ENCODE measurements at regions not wholly inside any gene's neighbourhood (a gene's known extent, or its start where the extent isn't known, plus 50 kb on each side); places are given as distances from the start of the nearest gene placed in this dataset.

- DNase-seq (ENCODE audit: insufficient read length, low spot score): no peak
- TF ChIP-seq POLR2A (IDR thresholded peaks at IDR 0.05; ENCODE audit: low read depth, low read length) (no peak), PAX5 (IDR thresholded peaks at IDR 0.05; ENCODE audit: insufficient read depth, low read length, severe bottlenecking) (no peak), POU2F2 (IDR thresholded peaks at IDR 0.05; ENCODE audit: low read depth, low read length) (no peak), SPI1 (IDR thresholded peaks at IDR 0.05; ENCODE audit: low read depth, low read length) (no peak), POLR2AphosphoS5 (IDR thresholded peaks at IDR 0.05; ENCODE audit: low read depth, low read length) (no peak), TAF1 (IDR thresholded peaks at IDR 0.05; ENCODE audit: low read depth, low read length) (no peak)
- no peak for FAIRE-seq
Measured at GRCh38 chr5:58341476-58341875, 118.4 kb downstream of the PLK2 start.

GRCh38 chr5:58335518-58335917, 124.4 kb downstream of the PLK2 start:
- FAIRE-seq (no peak), DNase-seq (ENCODE audit: insufficient read length, low spot score) (no peak)
- TF ChIP-seq PAX5 (IDR thresholded peaks at IDR 0.05; ENCODE audit: insufficient read depth, low read length, severe bottlenecking): no peak
- TF ChIP-seq POLR2AphosphoS5 (IDR thresholded peaks at IDR 0.05; ENCODE audit: low read depth, low read length): no peak
- no peak for TF ChIP-seq SPI1 (IDR thresholded peaks at IDR 0.05; ENCODE audit: low read depth, low read length)
- no peak for TF ChIP-seq POLR2A (IDR thresholded peaks at IDR 0.05; ENCODE audit: low read depth, low read length)
- TF ChIP-seq TAF1 (IDR thresholded peaks at IDR 0.05; ENCODE audit: low read depth, low read length): no peak
- TF ChIP-seq POU2F2 (IDR thresholded peaks at IDR 0.05; ENCODE audit: low read depth, low read length): no peak

GRCh38 chr5:58334035-58334434, 125.9 kb downstream of the PLK2 start:
- DNase-seq (ENCODE audit: insufficient read length, low spot score): no peak
- TF ChIP-seq PAX5 (IDR thresholded peaks at IDR 0.05; ENCODE audit: insufficient read depth, low read length, severe bottlenecking) (no peak), POLR2A (IDR thresholded peaks at IDR 0.05; ENCODE audit: low read depth, low read length) (no peak), POU2F2 (IDR thresholded peaks at IDR 0.05; ENCODE audit: low read depth, low read length) (no peak), SPI1 (IDR thresholded peaks at IDR 0.05; ENCODE audit: low read depth, low read length) (no peak), POLR2AphosphoS5 (IDR thresholded peaks at IDR 0.05; ENCODE audit: low read depth, low read length) (no peak), TAF1 (IDR thresholded peaks at IDR 0.05; ENCODE audit: low read depth, low read length) (no peak)
- FAIRE-seq: no peak

DNA sequence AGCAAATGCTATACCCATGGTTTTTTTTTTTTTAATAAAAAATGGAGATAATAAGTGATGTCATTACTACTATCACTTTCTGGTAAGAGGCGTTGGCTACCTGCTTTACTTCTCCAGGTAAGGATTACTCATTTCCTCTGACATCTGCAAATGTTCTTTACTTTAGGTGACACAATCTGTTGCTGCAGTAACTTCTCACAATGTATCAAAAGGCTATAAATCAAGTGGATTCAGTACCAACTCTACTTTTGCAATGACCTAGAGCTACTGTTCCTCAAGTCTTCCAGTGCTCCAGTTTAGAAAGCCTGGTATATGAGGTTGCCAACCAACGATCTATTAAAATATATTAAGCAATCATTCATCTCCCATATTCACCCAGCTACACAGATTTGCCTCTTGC, 129.1 kb downstream of the PLK2 start:
- TF ChIP-seq TAF1 (IDR thresholded peaks at IDR 0.05; ENCODE audit: low read depth, low read length) (no peak), PAX5 (IDR thresholded peaks at IDR 0.05; ENCODE audit: insufficient read depth, low read length, severe bottlenecking) (no peak), POLR2AphosphoS5 (IDR thresholded peaks at IDR 0.05; ENCODE audit: low read depth, low read length) (no peak)
- no peak for DNase-seq (ENCODE audit: insufficient read length, low spot score)
- no peak for FAIRE-seq

GRCh38 chr5:58327289-58327688, 132.6 kb downstream of the PLK2 start:
- FAIRE-seq: no peak
- no peak for TF ChIP-seq POLR2A (IDR thresholded peaks at IDR 0.05; ENCODE audit: low read depth, low read length)
- no peak for TF ChIP-seq PAX5 (IDR thresholded peaks at IDR 0.05; ENCODE audit: insufficient read depth, low read length, severe bottlenecking)
- no peak for TF ChIP-seq POLR2AphosphoS5 (IDR thresholded peaks at IDR 0.05; ENCODE audit: low read depth, low read length)
- no peak for TF ChIP-seq POU2F2 (IDR thresholded peaks at IDR 0.05; ENCODE audit: low read depth, low read length)
- TF ChIP-seq TAF1 (IDR thresholded peaks at IDR 0.05; ENCODE audit: low read depth, low read length): no peak
- TF ChIP-seq SPI1 (IDR thresholded peaks at IDR 0.05; ENCODE audit: low read depth, low read length): no peak
- DNase-seq (ENCODE audit: insufficient read length, low spot score): no peak

GRCh38 chr5:58326022-58326421, 133.9 kb downstream of the PLK2 start:
- FAIRE-seq: no peak
- TF ChIP-seq POLR2A (IDR thresholded peaks at IDR 0.05; ENCODE audit: low read depth, low read length) (no peak), SPI1 (IDR thresholded peaks at IDR 0.05; ENCODE audit: low read depth, low read length) (no peak)

DNA sequence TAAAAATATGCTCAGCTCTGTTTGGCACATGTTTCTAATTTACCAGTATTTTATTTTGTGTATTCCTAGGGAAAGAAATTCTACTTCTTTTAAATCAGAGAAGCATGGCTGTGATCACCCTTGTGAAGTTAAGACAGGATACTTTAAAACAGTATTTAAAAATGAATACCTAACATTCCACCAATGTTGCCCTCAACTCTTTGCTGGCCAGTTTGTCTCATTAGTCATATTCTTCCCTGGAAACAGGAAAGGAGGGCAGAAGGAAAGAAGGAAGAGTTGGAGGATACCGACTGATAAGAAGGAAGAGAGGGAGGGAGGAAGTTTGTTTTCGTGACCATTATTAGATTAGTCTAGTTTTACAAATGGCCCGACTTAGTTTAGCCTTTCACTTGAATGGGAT, 137.4 kb downstream of the PLK2 start:
- no peak for TF ChIP-seq POLR2A (IDR thresholded peaks at IDR 0.05; ENCODE audit: low read depth, low read length)
- TF ChIP-seq POU2F2 (IDR thresholded peaks at IDR 0.05; ENCODE audit: low read depth, low read length): no peak
- no peak for TF ChIP-seq SPI1 (IDR thresholded peaks at IDR 0.05; ENCODE audit: low read depth, low read length)
- no peak for TF ChIP-seq POLR2AphosphoS5 (IDR thresholded peaks at IDR 0.05; ENCODE audit: low read depth, low read length)
- no peak for TF ChIP-seq PAX5 (IDR thresholded peaks at IDR 0.05; ENCODE audit: insufficient read depth, low read length, severe bottlenecking)
- no peak for TF ChIP-seq TAF1 (IDR thresholded peaks at IDR 0.05; ENCODE audit: low read depth, low read length)
- no peak for DNase-seq (ENCODE audit: insufficient read length, low spot score)
- FAIRE-seq: no peak

More at GRCh38 chr5:58326022-58326421, 133.9 kb downstream of the PLK2 start:
- no peak for DNase-seq (ENCODE audit: insufficient read length, low spot score)

GRCh38 chr5:58318468-58318867, 141.4 kb downstream of the PLK2 start:
- FAIRE-seq (no peak), DNase-seq (ENCODE audit: insufficient read length, low spot score) (no peak)
- TF ChIP-seq POLR2AphosphoS5 (IDR thresholded peaks at IDR 0.05; ENCODE audit: low read depth, low read length) (no peak), POU2F2 (IDR thresholded peaks at IDR 0.05; ENCODE audit: low read depth, low read length) (no peak), PAX5 (IDR thresholded peaks at IDR 0.05; ENCODE audit: insufficient read depth, low read length, severe bottlenecking) (no peak), POLR2A (IDR thresholded peaks at IDR 0.05; ENCODE audit: low read depth, low read length) (no peak), TAF1 (IDR thresholded peaks at IDR 0.05; ENCODE audit: low read depth, low read length) (no peak), SPI1 (IDR thresholded peaks at IDR 0.05; ENCODE audit: low read depth, low read length) (no peak)

- TF ChIP-seq SPI1 (IDR thresholded peaks at IDR 0.05; ENCODE audit: low read depth, low read length) (no peak), TAF1 (IDR thresholded peaks at IDR 0.05; ENCODE audit: low read depth, low read length) (no peak), POLR2AphosphoS5 (IDR thresholded peaks at IDR 0.05; ENCODE audit: low read depth, low read length) (no peak), POLR2A (IDR thresholded peaks at IDR 0.05; ENCODE audit: low read depth, low read length) (no peak), PAX5 (IDR thresholded peaks at IDR 0.05; ENCODE audit: insufficient read depth, low read length, severe bottlenecking) (no peak), POU2F2 (IDR thresholded peaks at IDR 0.05; ENCODE audit: low read depth, low read length) (no peak)
- FAIRE-seq: no peak
Measured at GRCh38 chr5:58317808-58318207, 142.1 kb downstream of the PLK2 start.

DNA sequence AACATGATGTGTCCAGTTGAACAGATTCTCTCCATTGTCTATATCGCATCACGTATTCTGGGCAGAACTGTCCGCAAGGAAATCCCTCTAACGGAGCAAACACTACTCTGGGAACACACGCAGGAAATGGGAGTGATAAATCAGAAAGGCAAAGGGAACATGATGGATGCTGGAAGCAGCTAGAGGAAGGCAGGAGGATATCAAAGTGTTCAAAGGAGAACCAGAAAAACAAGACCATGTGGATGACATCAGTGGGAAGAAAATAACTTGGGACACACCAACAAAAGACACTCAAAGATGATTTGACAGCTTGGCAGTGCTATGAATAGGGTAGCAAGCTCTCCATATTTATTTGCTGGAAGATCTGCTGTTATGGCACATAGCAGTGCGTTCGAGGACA, 142.9 kb downstream of the PLK2 start:
- no peak for TF ChIP-seq TAF1 (IDR thresholded peaks at IDR 0.05; ENCODE audit: low read depth, low read length)
- FAIRE-seq (no peak), DNase-seq (ENCODE audit: insufficient read length, low spot score) (no peak)

More at GRCh38 chr5:58317808-58318207, 142.1 kb downstream of the PLK2 start:
- DNase-seq (ENCODE audit: insufficient read length, low spot score): no peak
